H9 (cell line): ENCODE measurements at regions not wholly inside any gene's neighbourhood (a gene's known extent, or its start where the extent isn't known, plus 50 kb on each side); places are given as distances from the start of the nearest gene placed in this dataset.

Experiments
- DNase-seq: peaks from one replicate; pipeline ENCODE4 v3.0.0-alpha.2; 2017
- H2AFZ ChIP-seq: one replicate; pipeline ENCODE4 v1.6.1; 2013; ENCODE audit warnings: mild to moderate bottlenecking, low read length, control low read depth, moderate library complexity
- H2AK5ac ChIP-seq: 2 replicates; pipeline ENCODE4 v1.6.1; 2013; ENCODE audit warnings: low read length, control low read depth, mixed read lengths; ENCODE audit not compliant: insufficient read length
- H2BK120ac ChIP-seq: one replicate; pipeline ENCODE4 v1.6.1; 2013; ENCODE audit warnings: low read depth, mild to moderate bottlenecking, low read length, control low read depth, inconsistent platforms; ENCODE audit not compliant: poor library complexity, severe bottlenecking
- H2BK12ac ChIP-seq: 2 replicates; pipeline ENCODE4 v1.6.1; 2013; ENCODE audit warnings: low read length, control low read depth, mixed read lengths, low read depth; ENCODE audit not compliant: insufficient read length
- H2BK15ac ChIP-seq: 2 replicates; pipeline ENCODE4 v1.6.1; 2013; ENCODE audit warnings: low read depth, low read length, control low read depth
- H2BK20ac ChIP-seq: one replicate; pipeline ENCODE4 v1.6.1; 2013; ENCODE audit warnings: low read depth, mild to moderate bottlenecking, low read length, control low read depth, inconsistent platforms; ENCODE audit not compliant: poor library complexity, severe bottlenecking
- H2BK5ac ChIP-seq: 2 replicates; pipeline ENCODE4 v1.6.1; 2013; ENCODE audit warnings: low read length, control low read depth, mixed read lengths; ENCODE audit not compliant: insufficient read length
- H3K14ac ChIP-seq: 2 replicates; pipeline ENCODE4 v1.6.1; 2013; ENCODE audit warnings: low read length, control low read depth; ENCODE audit not compliant: insufficient read depth
- H3K18ac ChIP-seq: 2 replicates; pipeline ENCODE4 v1.6.1; 2013; ENCODE audit warnings: low read depth, mild to moderate bottlenecking, mixed read lengths, low read length, control low read depth; ENCODE audit not compliant: insufficient read length
- H3K23ac ChIP-seq: 2 replicates; pipeline ENCODE4 v1.6.1; 2013; ENCODE audit warnings: low read length, control low read depth, mixed read lengths, low read depth; ENCODE audit not compliant: insufficient read length
- H3K23me2 ChIP-seq: 2 replicates; pipeline ENCODE4 v1.6.1; 2013; ENCODE audit warnings: low read depth, mild to moderate bottlenecking, mixed read lengths, low read length, control low read depth; ENCODE audit not compliant: insufficient read length, poor library complexity, severe bottlenecking
- H3K27ac ChIP-seq: 2 replicates; pipeline ENCODE4 v1.5.1; 2013; ENCODE audit warnings: low read length, control low read depth, mixed read lengths, low read depth; ENCODE audit not compliant: insufficient read length
- H3K27me3 ChIP-seq: 2 replicates; pipeline ENCODE4 v1.6.1; 2013; ENCODE audit warnings: low read length, control low read depth, inconsistent platforms; ENCODE audit not compliant: insufficient read depth
- H3K4ac ChIP-seq: 2 replicates; pipeline ENCODE4 v1.6.1; 2013; ENCODE audit warnings: low read depth, mild to moderate bottlenecking, control low read depth, inconsistent platforms, low read length, moderate library complexity
- H3K4me1 ChIP-seq: 2 replicates; pipeline ENCODE4 v1.6.1; 2013; ENCODE audit warnings: low read length, control low read depth, inconsistent platforms; ENCODE audit not compliant: insufficient read depth
- H3K4me2 ChIP-seq: 2 replicates; pipeline ENCODE4 v1.6.1; 2013; ENCODE audit warnings: low read length, control low read depth, mixed read lengths; ENCODE audit not compliant: insufficient read length, insufficient read depth
- H3K56ac ChIP-seq: 2 replicates; pipeline ENCODE4 v1.6.1; 2013; ENCODE audit warnings: low read depth, mild to moderate bottlenecking, mixed read lengths, low read length, control low read depth; ENCODE audit not compliant: insufficient read length
- H3K79me1 ChIP-seq: 2 replicates; pipeline ENCODE4 v1.6.1; 2013; ENCODE audit warnings: low read depth, mild to moderate bottlenecking, moderate library complexity, low read length, control low read depth, inconsistent platforms; ENCODE audit not compliant: insufficient read depth, poor library complexity, severe bottlenecking
- H3K79me2 ChIP-seq: 2 replicates; pipeline ENCODE4 v1.6.1; 2013; ENCODE audit warnings: low read length, control low read depth, inconsistent platforms; ENCODE audit not compliant: insufficient read depth
- H3K9ac ChIP-seq: 2 replicates; pipeline ENCODE4 v1.6.1; 2013; ENCODE audit warnings: low read length, control low read depth, mixed read lengths; ENCODE audit not compliant: insufficient read length; ENCODE audit errors: extremely low read depth
- H3K9me3 ChIP-seq: one replicate; pipeline ENCODE4 v1.6.1; 2013; ENCODE audit warnings: low read depth, low read length, inconsistent platforms; ENCODE audit not compliant: control insufficient read depth
- H3T11ph ChIP-seq: one replicate; pipeline ENCODE4 v1.6.1; 2013; ENCODE audit warnings: mild to moderate bottlenecking, low read length, control low read depth, inconsistent platforms
- H4K20me1 ChIP-seq: one replicate; pipeline ENCODE4 v1.6.1; 2013; ENCODE audit not compliant: control insufficient read depth, insufficient read length, insufficient read depth
- H4K5ac ChIP-seq: 2 replicates; pipeline ENCODE4 v1.6.1; 2013; ENCODE audit warnings: low read depth, mild to moderate bottlenecking, mixed read lengths, low read length, control low read depth; ENCODE audit not compliant: insufficient read length
- H4K8ac ChIP-seq: replicated peaks from 2 replicates; pipeline ENCODE4 v1.6.1; 2013; ENCODE audit warnings: low read length, control low read depth, mixed read lengths, low read depth; ENCODE audit not compliant: insufficient read length
- H4K91ac ChIP-seq: 2 replicates; pipeline ENCODE4 v1.6.1; 2013; ENCODE audit warnings: low read depth, mild to moderate bottlenecking, moderate library complexity, mixed read lengths, low read length, control low read depth; ENCODE audit not compliant: insufficient read length
- H3K27ac Mint-ChIP-seq, 3 experiments: 2 replicates in 2 of 3; 3 replicates in 1 of 3; pipeline ENCODE4 v1.8.0; 2020 to 2021; ENCODE audit warnings: mixed read lengths in 3 of 3, mild to moderate bottlenecking in 1 of 3, moderate library complexity in 1 of 3
- H3K27me3 Mint-ChIP-seq: 2 replicates; pipeline ENCODE4 v1.8.0; 2021; ENCODE audit warnings: low read depth, mild to moderate bottlenecking, moderate library complexity, mixed read lengths
- H3K36me3 Mint-ChIP-seq, 3 experiments: 2 replicates in 2 of 3; 3 replicates in 1 of 3; pipeline ENCODE4 v1.8.0; 2020 to 2021; ENCODE audit warnings: low read depth in 3 of 3, mixed read lengths in 3 of 3; ENCODE audit not compliant: insufficient read depth in 1 of 3
- H3K4me1 Mint-ChIP-seq, 2 experiments: 2 replicates each; pipeline ENCODE4 v1.8.0; 2020; ENCODE audit warnings: mixed read lengths in 2 of 2
- H3K4me3 Mint-ChIP-seq, 2 experiments: 2 replicates in 1 of 2; 3 replicates in 1 of 2; pipeline ENCODE4 v1.8.0; 2020 to 2021; ENCODE audit warnings: mild to moderate bottlenecking in 2 of 2, mixed read lengths in 2 of 2, moderate library complexity in 1 of 2
- H3K9me3 Mint-ChIP-seq, 2 experiments: 2 replicates in 1 of 2; 3 replicates in 1 of 2; pipeline ENCODE4 v1.8.0; 2020; ENCODE audit warnings: mild to moderate bottlenecking in 2 of 2, mixed read lengths in 2 of 2, moderate library complexity in 1 of 2
- CTCF ChIP-seq: fragments of 200-600 bp; sonication (generic); conservative IDR thresholded peaks from 3 replicates; pipeline ENCODE4 v1.8.0; 2021; ENCODE audit warnings: antibody characterized with exemption, mild to moderate bottlenecking
- WGBS: extraction: QIAGEN DNeasy Blood & Tissue Kit; methylation state at CpG from one replicate; pipeline ENCODE4 v1.1.7; 2013; ENCODE audit warnings: missing lambda C conversion rate, low lambda C conversion rate, mixed read lengths; ENCODE audit not compliant: insufficient read length; ENCODE audit errors: extremely low coverage; 5-methylcytosine and 5-hydroxymethylcytosine counted together

- H3K4me3 Mint-ChIP-seq = no peak overlapping the region
- H2BK12ac ChIP-seq = no peak overlapping the region
- peaks cover 25 to 30% of the 10 kb centered on the region in 2 experiments for H3K4me1 Mint-ChIP-seq
- no peak overlapping the region for H2AK5ac ChIP-seq
- H3K23ac ChIP-seq = no peak overlapping the region
- H3T11ph ChIP-seq = no peak overlapping the region
- H3K9me3 ChIP-seq = no peaks in the 10 kb centered on the region
- H2BK15ac ChIP-seq = no peak overlapping the region
- no peaks in the 10 kb centered on the region for H3K27me3 ChIP-seq
- H3K9me3 Mint-ChIP-seq = no peaks in the 10 kb centered on the region
- no peaks in the 10 kb centered on the region; a peak in 1 of 7 replicates for H3K36me3 Mint-ChIP-seq
- no peak overlapping the region for H3K4me2 ChIP-seq
- H4K8ac ChIP-seq = no peak overlapping the region
- H3K4ac ChIP-seq = no peak overlapping the region
- H2BK20ac ChIP-seq = no peak overlapping the region
- H3K79me2 ChIP-seq = no peaks in the 10 kb centered on the region
- no peaks in the 10 kb centered on the region for H3K79me1 ChIP-seq
- H3K18ac ChIP-seq = no peak overlapping the region
- DNase-seq = no peak
- H2AFZ ChIP-seq = no peak overlapping the region
- no peak overlapping the region for H3K14ac ChIP-seq
- no peaks in the 10 kb centered on the region for H4K20me1 ChIP-seq
- no peak overlapping the region for H2BK120ac ChIP-seq
- H3K27me3 Mint-ChIP-seq = peaks cover 8% of the 10 kb centered on the region
- H4K5ac ChIP-seq = no peak overlapping the region
- H2BK5ac ChIP-seq = no peak overlapping the region
- no peak overlapping the region for H3K9ac ChIP-seq
- no peak overlapping the region for H3K56ac ChIP-seq
- no peak overlapping the region for H3K27ac Mint-ChIP-seq
- TF ChIP-seq CTCF = no peak
- H4K91ac ChIP-seq = no peak overlapping the region
- H3K27ac ChIP-seq = no peak overlapping the region
- H3K23me2 ChIP-seq = no peaks in the 10 kb centered on the region
- no CpG with 5 or more reads among the region's 1 CpG for whole genome bisulfite sequencing
- no peaks in the 10 kb centered on the region; the same call in 1 of the 2 replicates for H3K4me1 ChIP-seq
Measured at GRCh38 chr3:34005886-34006285, 207.5 kb downstream of the PDCD6IP start.
